HEK293 (cell line): ENCODE measurements at regions not wholly inside any gene's neighbourhood (a gene's known extent, or its start where the extent isn't known, plus 50 kb on each side); places are given as distances from the start of the nearest gene placed in this dataset.

Experiments
- CTCF ChIA-PET: fragments of 350-600 bp; formaldehyde crosslinking; extraction: SDS; loops from one replicate; lab custom pipeline; 2021; ENCODE audit warnings: antibody characterized with exemption; lab: Yijun Ruan, JAX
- POLR2A ChIA-PET: fragments of 300-600 bp; formaldehyde crosslinking; extraction: SDS; loops from one replicate; lab custom pipeline; 2020; ENCODE audit warnings: antibody characterized with exemption, inconsistent platforms; lab: Yijun Ruan, JAX
- H3K27ac ChIP-seq: fragments of 200-500 bp; sonication (Bioruptor generic); 2 replicates; pipeline ENCODE4 v1.5.1; 2014; ENCODE audit warnings: low read depth, low read length, control low read depth, inconsistent platforms; ENCODE audit errors: extremely low read depth
- H3K36me3 ChIP-seq, 2 experiments: fragments of 200-500 bp in 1 of 2; sonication (Bioruptor generic) in 1 of 2; 1 replicate in 1 of 2; 2 replicates in 1 of 2; pipeline ENCODE4 v1.5.1; 2014 to 2017; ENCODE audit warnings: inconsistent platforms in 2 of 2, low read length in 2 of 2; ENCODE audit not compliant: control insufficient read depth in 2 of 2, insufficient read depth in 1 of 2
- H3K4me1 ChIP-seq: fragments of 200-500 bp; sonication (Bioruptor generic); 2 replicates; pipeline ENCODE4 v1.5.1; 2014; ENCODE audit warnings: mild to moderate bottlenecking, low read length, inconsistent platforms; ENCODE audit not compliant: control insufficient read depth, insufficient read depth
- H3K4me3 ChIP-seq: 2 replicates; pipeline ENCODE4 v1.5.1; 2011; ENCODE audit warnings: low read depth, mild to moderate bottlenecking, control low read depth, low read length, moderate library complexity
- H3K9me3 ChIP-seq: fragments of 200-500 bp; sonication (Bioruptor generic); 2 replicates; pipeline ENCODE4 v1.5.1; 2014; ENCODE audit warnings: low read depth, low read length, inconsistent platforms; ENCODE audit not compliant: control insufficient read depth, insufficient read depth
- EGR2 ChIP-seq: fragments of 450-650 bp; formaldehyde crosslinking; IDR thresholded peaks from 2 replicates; pipeline ENCODE4 v1.5.1; 2016; ENCODE audit warnings: low read depth, missing biosample characterization, missing genetic modification characterization
- GLIS2 ChIP-seq: fragments of 450-650 bp; formaldehyde crosslinking; IDR thresholded peaks from 2 replicates; pipeline ENCODE4 v1.5.1; 2016; ENCODE audit warnings: missing biosample characterization, missing genetic modification characterization
- KLF10 ChIP-seq: fragments of 450-650 bp; IDR thresholded peaks from 2 replicates; pipeline ENCODE4 v1.5.1; 2018; ENCODE audit warnings: missing biosample characterization, mild to moderate bottlenecking, missing genetic modification characterization
- ZBTB17 ChIP-seq: fragments of 450-650 bp; formaldehyde crosslinking; IDR thresholded peaks from 2 replicates; pipeline ENCODE4 v1.5.1; 2016; ENCODE audit warnings: missing biosample characterization, missing genetic modification characterization
- ZNF138 ChIP-seq: fragments of 450-650 bp; formaldehyde crosslinking; IDR thresholded peaks from 2 replicates; pipeline ENCODE4 v1.5.1; 2016; ENCODE audit warnings: missing biosample characterization, missing genetic modification characterization, borderline replicate concordance
- ZNF174 ChIP-seq: fragments of 450-650 bp; formaldehyde crosslinking; IDR thresholded peaks from 2 replicates; pipeline ENCODE4 v1.5.0; 2017; ENCODE audit warnings: missing biosample characterization, mild to moderate bottlenecking, missing genetic modification characterization
- ZNF202 ChIP-seq: fragments of 450-650 bp; formaldehyde crosslinking; IDR thresholded peaks from 2 replicates; pipeline ENCODE4 v1.5.1; 2016; ENCODE audit warnings: missing biosample characterization, missing genetic modification characterization, borderline replicate concordance
- ZNF248 ChIP-seq: fragments of 450-650 bp; formaldehyde crosslinking; IDR thresholded peaks from 2 replicates; pipeline ENCODE4 v1.5.1; 2017; ENCODE audit warnings: missing biosample characterization, missing genetic modification characterization
- ZNF266 ChIP-seq: fragments of 450-650 bp; formaldehyde crosslinking; IDR thresholded peaks from 2 replicates; pipeline ENCODE4 v1.5.1; 2016; ENCODE audit warnings: missing biosample characterization, missing genetic modification characterization, low read depth
- ZNF324 ChIP-seq: fragments of 450-650 bp; formaldehyde crosslinking; IDR thresholded peaks from 2 replicates; pipeline ENCODE4 v1.5.1; 2016; ENCODE audit warnings: missing biosample characterization, missing genetic modification characterization
- ZNF394 ChIP-seq: fragments of 450-650 bp; formaldehyde crosslinking; IDR thresholded peaks from 2 replicates; pipeline ENCODE4 v1.5.1; 2016; ENCODE audit warnings: missing biosample characterization, missing genetic modification characterization, mild to moderate bottlenecking, moderate library complexity, borderline replicate concordance
- ZNF426 ChIP-seq: fragments of 450-650 bp; formaldehyde crosslinking; IDR thresholded peaks from 2 replicates; pipeline ENCODE4 v1.5.1; 2017; ENCODE audit warnings: missing biosample characterization, missing genetic modification characterization, mild to moderate bottlenecking, inconsistent platforms, moderate library complexity
- ZNF510 ChIP-seq: fragments of 450-650 bp; formaldehyde crosslinking; IDR thresholded peaks from 2 replicates; pipeline ENCODE4 v1.5.1; 2018; ENCODE audit warnings: mild to moderate bottlenecking, missing genetic modification characterization, missing biosample characterization; ENCODE audit not compliant: insufficient replicate concordance
- ZNF514 ChIP-seq: fragments of 450-650 bp; formaldehyde crosslinking; IDR thresholded peaks from 2 replicates; pipeline ENCODE4 v1.5.1; 2016; ENCODE audit warnings: missing biosample characterization, missing genetic modification characterization
- ZNF529 ChIP-seq: fragments of 450-650 bp; formaldehyde crosslinking; IDR thresholded peaks from 2 replicates; pipeline ENCODE4 v1.5.1; 2017; ENCODE audit warnings: missing genetic modification characterization, missing biosample characterization; ENCODE audit not compliant: insufficient replicate concordance
- ZSCAN16 ChIP-seq: fragments of 450-650 bp; formaldehyde crosslinking; IDR thresholded peaks from 2 replicates; pipeline ENCODE4 v1.5.1; 2016; ENCODE audit warnings: missing biosample characterization, missing genetic modification characterization
- ZSCAN30 ChIP-seq: fragments of 450-650 bp; IDR thresholded peaks from 2 replicates; pipeline ENCODE4 v1.5.1; 2018; ENCODE audit warnings: missing biosample characterization, mild to moderate bottlenecking, missing genetic modification characterization, moderate library complexity
- TF ChIP-seq, protein P1 (sequence below): fragments of 450-650 bp; formaldehyde crosslinking; conservative IDR thresholded peaks from 2 replicates; pipeline ENCODE4 v1.5.1; 2016; ENCODE audit warnings: low read depth, missing biosample characterization, missing genetic modification characterization
- TF ChIP-seq, protein P2 (sequence below): fragments of 450-650 bp; formaldehyde crosslinking; IDR thresholded peaks from 2 replicates; pipeline ENCODE4 v1.5.1; 2016; ENCODE audit warnings: missing biosample characterization, missing genetic modification characterization
- TF ChIP-seq, protein P3 (sequence below): fragments of 450-650 bp; formaldehyde crosslinking; IDR thresholded peaks from 2 replicates; pipeline ENCODE4 v1.5.1; 2016; ENCODE audit warnings: missing biosample characterization, missing genetic modification characterization
- TF ChIP-seq, protein P4 (sequence below): fragments of 450-650 bp; formaldehyde crosslinking; IDR thresholded peaks from 2 replicates; pipeline ENCODE4 v1.5.1; 2016; ENCODE audit warnings: missing biosample characterization, missing genetic modification characterization, borderline replicate concordance

DNA sequence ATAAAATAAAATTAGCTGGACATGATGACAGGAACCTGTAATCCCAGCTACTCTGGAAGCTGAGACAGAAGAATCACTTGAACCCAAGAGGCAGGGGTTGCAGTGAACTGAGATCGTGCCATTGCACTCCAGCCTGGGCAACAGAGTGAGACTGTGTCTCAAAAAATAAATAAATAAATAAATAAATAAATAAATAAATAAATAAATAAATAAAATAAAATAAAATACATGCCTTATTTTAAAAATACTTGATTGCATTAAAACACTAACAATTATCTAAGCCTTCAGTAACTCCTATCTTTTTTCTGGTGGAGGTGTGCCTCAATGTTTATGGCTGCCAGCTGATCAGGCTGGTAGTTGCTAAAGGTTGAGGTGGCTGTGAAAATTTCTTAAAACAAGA lies 1329.6 kb upstream of the CITED2 start (continued):
- TF ChIP-seq, protein P1, sequence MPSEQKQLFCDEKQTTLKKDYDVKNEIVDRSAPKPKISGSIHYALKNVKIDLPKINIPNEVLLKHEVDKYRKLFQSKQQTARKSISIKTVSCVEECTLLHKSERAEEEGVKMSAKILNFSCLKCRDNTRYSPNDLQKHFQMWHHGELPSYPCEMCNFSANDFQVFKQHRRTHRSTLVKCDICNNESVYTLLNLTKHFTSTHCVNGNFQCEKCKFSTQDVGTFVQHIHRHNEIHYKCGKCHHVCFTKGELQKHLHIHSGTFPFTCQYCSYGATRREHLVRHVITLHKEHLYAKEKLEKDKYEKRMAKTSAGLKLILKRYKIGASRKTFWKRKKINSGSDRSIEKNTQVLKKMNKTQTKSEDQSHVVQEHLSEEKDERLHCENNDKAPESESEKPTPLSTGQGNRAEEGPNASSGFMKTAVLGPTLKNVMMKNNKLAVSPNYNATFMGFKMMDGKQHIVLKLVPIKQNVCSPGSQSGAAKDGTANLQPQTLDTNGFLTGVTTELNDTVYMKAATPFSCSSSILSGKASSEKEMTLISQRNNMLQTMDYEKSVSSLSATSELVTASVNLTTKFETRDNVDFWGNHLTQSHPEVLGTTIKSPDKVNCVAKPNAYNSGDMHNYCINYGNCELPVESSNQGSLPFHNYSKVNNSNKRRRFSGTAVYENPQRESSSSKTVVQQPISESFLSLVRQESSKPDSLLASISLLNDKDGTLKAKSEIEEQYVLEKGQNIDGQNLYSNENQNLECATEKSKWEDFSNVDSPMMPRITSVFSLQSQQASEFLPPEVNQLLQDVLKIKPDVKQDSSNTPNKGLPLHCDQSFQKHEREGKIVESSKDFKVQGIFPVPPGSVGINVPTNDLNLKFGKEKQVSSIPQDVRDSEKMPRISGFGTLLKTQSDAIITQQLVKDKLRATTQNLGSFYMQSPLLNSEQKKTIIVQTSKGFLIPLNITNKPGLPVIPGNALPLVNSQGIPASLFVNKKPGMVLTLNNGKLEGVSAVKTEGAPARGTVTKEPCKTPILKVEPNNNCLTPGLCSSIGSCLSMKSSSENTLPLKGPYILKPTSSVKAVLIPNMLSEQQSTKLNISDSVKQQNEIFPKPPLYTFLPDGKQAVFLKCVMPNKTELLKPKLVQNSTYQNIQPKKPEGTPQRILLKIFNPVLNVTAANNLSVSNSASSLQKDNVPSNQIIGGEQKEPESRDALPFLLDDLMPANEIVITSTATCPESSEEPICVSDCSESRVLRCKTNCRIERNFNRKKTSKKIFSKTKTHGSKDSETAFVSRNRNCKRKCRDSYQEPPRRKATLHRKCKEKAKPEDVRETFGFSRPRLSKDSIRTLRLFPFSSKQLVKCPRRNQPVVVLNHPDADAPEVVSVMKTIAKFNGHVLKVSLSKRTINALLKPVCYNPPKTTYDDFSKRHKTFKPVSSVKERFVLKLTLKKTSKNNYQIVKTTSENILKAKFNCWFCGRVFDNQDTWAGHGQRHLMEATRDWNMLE (tag by site-specific recombination) = peak; percentile 92
- TF ChIP-seq ZNF529 (tag by site-specific recombination) = peak; percentile 27
- 0 out of 2 replicates have a peak, but pooled peaks have one; percentile 24 for TF ChIP-seq ZNF138 (tag by site-specific recombination)
- peak; percentile 71 for TF ChIP-seq ZNF266 (tag by site-specific recombination)
- peak; percentile 96 for TF ChIP-seq ZNF394 (tag by site-specific recombination)
- TF ChIP-seq ZNF426 (tag by site-specific recombination) = peak; percentile 95

DNA sequence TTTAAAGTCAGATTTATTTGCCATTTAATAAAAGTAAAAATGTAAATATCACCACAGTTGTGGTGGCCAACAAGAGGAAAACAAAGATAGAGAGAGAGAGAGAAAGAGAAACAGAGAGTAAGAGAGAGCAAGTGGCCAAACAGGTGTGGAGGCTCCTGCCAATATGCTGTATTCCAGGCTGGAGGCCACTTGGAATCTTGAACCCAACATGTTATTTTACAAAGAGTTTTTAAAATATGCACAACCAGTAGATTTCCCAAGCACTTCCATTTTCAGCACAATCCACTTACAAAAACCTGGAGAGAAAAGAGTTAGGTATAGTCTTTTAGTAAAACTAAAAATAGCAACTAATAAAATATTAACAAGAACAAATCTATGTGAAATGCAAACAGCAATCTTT lies 1323.1 kb upstream of the CITED2 start:
- no peaks in the 10 kb centered on the region for H3K4me1 ChIP-seq
- no peaks in the 10 kb centered on the region for H3K36me3 ChIP-seq
- POLR2A ChIA-PET = no interaction called here
- H3K9me3 ChIP-seq = no peaks in the 10 kb centered on the region
- H3K4me3 ChIP-seq = no peak overlapping the region
- H3K27ac ChIP-seq = no peak overlapping the region
- TF ChIP-seq ZSCAN16 (tag by site-specific recombination) (no peak), GLIS2 (tag by site-specific recombination) (no peak), ZBTB17 (tag by site-specific recombination) (no peak), EGR2 (no peak), ZNF202 (no peak), ZNF324 (no peak), ZNF510 (no peak)
- TF ChIP-seq, protein P2, sequence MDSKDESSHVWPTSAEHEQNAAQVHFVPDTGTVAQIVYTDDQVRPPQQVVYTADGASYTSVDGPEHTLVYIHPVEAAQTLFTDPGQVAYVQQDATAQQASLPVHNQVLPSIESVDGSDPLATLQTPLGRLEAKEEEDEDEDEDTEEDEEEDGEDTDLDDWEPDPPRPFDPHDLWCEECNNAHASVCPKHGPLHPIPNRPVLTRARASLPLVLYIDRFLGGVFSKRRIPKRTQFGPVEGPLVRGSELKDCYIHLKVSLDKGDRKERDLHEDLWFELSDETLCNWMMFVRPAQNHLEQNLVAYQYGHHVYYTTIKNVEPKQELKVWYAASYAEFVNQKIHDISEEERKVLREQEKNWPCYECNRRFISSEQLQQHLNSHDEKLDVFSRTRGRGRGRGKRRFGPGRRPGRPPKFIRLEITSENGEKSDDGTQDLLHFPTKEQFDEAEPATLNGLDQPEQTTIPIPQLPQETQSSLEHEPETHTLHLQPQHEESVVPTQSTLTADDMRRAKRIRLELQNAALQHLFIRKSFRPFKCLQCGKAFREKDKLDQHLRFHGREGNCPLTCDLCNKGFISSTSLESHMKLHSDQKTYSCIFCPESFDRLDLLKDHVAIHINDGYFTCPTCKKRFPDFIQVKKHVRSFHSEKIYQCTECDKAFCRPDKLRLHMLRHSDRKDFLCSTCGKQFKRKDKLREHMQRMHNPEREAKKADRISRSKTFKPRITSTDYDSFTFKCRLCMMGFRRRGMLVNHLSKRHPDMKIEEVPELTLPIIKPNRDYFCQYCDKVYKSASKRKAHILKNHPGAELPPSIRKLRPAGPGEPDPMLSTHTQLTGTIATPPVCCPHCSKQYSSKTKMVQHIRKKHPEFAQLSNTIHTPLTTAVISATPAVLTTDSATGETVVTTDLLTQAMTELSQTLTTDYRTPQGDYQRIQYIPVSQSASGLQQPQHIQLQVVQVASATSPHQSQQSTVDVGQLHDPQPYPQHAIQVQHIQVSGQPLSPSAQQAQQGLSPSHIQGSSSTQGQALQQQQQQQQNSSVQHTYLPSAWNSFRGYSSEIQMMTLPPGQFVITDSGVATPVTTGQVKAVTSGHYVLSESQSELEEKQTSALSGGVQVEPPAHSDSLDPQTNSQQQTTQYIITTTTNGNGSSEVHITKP (tag by site-specific recombination) = no peak
- TF ChIP-seq, all 188 proteins: peak for 0
- CTCF ChIA-PET = no interaction called here

DNA sequence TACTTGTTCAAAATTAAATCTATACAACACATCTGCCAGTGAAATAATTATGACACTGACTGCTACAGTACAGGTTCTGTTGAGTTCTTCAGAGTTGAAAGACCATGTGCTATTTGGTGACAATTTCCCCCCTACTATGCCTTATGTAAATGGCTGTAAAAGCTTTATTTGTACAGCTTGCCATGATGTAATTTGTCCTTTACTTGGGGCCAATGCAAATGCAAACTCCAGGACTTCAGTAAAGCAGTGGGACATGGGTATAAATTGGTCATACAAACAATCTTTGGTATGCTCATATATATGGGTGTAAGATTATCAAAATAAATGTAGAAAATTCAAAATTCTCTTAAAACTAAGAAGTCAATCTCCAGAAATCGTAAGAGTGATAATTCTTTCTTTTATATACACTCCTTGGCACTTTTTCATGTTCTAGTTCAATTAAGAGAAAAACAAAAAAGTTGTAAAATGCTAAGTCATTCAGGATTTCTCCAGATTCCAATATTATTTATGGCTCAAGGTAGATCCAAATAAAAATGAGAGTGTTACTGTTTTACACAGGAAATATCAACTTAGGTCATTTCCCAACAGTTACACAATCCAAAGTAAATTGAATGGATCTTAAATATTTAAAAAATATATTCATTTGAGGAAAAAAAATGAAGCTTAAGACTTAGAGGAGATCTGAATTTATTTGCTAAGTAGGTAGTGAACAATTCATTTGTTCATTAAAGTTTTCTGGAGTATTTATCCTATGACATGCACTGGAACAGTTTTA lies 1310.5 kb upstream of the CITED2 start:
- H3K4me3 ChIP-seq = no peak overlapping the region
- POLR2A ChIA-PET = no interaction called here
- H3K4me1 ChIP-seq = no peaks in the 10 kb centered on the region
- H3K27ac ChIP-seq = no peak overlapping the region
- CTCF ChIA-PET = no interaction called here
- no peaks in the 10 kb centered on the region for H3K9me3 ChIP-seq
- no peaks in the 10 kb centered on the region for H3K36me3 ChIP-seq
- no peak for TF ChIP-seq ZNF514 (tag by site-specific recombination)
- TF ChIP-seq, protein P3, sequence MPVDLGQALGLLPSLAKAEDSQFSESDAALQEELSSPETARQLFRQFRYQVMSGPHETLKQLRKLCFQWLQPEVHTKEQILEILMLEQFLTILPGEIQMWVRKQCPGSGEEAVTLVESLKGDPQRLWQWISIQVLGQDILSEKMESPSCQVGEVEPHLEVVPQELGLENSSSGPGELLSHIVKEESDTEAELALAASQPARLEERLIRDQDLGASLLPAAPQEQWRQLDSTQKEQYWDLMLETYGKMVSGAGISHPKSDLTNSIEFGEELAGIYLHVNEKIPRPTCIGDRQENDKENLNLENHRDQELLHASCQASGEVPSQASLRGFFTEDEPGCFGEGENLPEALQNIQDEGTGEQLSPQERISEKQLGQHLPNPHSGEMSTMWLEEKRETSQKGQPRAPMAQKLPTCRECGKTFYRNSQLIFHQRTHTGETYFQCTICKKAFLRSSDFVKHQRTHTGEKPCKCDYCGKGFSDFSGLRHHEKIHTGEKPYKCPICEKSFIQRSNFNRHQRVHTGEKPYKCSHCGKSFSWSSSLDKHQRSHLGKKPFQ (tag by site-specific recombination) = no peak
- TF ChIP-seq ZNF248 (tag by site-specific recombination) = no peak
- TF ChIP-seq ZNF174 (tag by site-specific recombination) = no peak
- TF ChIP-seq, protein P4, sequence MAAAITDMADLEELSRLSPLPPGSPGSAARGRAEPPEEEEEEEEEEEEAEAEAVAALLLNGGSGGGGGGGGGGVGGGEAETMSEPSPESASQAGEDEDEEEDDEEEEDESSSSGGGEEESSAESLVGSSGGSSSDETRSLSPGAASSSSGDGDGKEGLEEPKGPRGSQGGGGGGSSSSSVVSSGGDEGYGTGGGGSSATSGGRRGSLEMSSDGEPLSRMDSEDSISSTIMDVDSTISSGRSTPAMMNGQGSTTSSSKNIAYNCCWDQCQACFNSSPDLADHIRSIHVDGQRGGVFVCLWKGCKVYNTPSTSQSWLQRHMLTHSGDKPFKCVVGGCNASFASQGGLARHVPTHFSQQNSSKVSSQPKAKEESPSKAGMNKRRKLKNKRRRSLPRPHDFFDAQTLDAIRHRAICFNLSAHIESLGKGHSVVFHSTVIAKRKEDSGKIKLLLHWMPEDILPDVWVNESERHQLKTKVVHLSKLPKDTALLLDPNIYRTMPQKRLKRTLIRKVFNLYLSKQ (tag by site-specific recombination) = no peak
- no peak for TF ChIP-seq KLF10 (tag by site-specific recombination)
- no peak for TF ChIP-seq ZSCAN30 (tag by site-specific recombination)
